Endometrium (tissue), 2 donors: ENCODE measurements at regions not wholly inside any gene's neighbourhood (a gene's known extent, or its start where the extent isn't known, plus 50 kb on each side); places are given as distances from the start of the nearest gene placed in this dataset.

Experiments used
- FAIRE-seq: peaks from 2 replicates; lab custom pipeline; 2012; peaks lifted over from hg19 to GRCh38; lab: Jason Lieb, UNC
- donor health status: control.
- donor health status: control.

- peak; percentile 62 for FAIRE-seq
Measured at GRCh38 chr4:124478470-124478869, 234.1 kb downstream of the ANKRD50 start.

DNA sequence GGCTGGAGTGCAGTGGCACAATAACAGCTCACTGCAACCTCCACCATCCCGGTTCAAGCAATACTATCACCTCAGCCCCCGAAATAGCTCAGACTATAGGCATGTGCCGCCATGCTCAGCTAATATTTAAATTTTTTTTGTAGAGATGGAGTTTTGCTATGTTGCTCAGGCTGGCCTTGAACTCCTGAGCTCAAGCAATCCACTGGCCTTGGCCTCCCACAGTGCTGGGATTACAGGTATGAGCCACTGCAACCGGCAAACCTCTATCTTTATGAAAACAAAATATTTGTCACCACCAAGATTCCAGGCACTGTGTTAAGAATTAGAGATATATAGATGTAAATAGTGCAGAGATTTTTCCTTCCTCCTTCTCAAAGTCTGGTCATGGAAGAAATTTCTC is 232.5 kb downstream of the ANKRD50 start:
- FAIRE-seq = no peak

DNA sequence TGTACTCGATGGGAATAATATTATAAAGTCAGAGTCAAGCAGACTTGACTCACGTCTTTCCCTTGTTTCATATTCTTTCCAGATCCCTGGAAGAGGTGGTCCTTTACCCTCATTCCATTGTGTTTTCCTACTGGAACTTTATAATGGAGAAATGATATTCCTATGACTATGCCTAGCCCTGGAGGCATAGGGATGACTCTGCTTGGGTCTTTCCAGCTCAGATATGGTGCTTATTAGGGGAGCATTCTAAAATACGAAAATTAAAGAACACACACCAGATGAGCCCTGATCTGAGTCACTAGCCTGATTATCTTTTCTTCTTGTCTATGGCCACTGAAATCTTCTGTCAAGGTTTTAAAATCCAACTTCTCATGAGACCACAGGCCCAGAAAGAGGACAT is 231.4 kb downstream of the ANKRD50 start:
- no peak for FAIRE-seq

- no peak for FAIRE-seq
Measured at GRCh38 chr4:124483048-124483906, 229.3 kb downstream of the ANKRD50 start.

- peak; percentile 18 for FAIRE-seq
Measured at GRCh38 chr4:124484008-124484407, 228.5 kb downstream of the ANKRD50 start.

DNA sequence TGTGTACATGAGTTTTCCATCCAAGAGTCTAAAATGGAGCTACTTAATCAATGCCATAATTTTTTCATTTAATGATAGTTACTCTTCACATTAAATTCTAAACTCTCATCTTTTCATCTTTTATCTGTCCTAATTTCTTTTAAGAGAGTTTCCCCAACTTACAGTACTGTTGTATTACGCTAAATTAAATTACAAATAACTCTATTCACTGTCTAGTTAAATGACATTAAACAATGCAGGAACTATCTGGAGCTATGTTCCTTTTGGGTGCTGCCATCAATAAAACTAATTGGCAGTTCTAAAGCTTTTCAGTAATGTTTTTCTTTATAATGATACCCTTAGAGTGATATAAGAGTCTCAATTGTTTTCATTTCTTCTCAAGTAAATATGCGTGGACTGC is 227.6 kb downstream of the ANKRD50 start:
- FAIRE-seq = no peak

DNA sequence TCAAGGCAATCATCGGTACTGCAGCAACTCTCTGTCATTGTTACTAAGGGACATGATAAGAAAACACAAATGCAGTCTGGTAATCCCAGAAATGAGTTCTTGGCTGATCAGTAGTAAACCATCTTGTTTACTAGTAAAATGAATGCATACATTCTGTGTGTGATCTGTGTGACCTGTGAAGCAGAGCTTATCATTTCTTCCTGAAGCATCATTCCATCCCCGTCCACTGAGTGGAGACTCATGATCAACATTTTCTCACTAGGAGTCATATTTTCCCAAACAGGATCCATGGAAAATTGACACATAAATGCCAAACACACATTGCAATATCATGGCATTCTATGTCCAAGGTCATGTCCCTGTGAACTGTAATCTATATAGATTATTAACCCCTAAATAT is 226.1 kb downstream of the ANKRD50 start:
- FAIRE-seq = no peak

DNA sequence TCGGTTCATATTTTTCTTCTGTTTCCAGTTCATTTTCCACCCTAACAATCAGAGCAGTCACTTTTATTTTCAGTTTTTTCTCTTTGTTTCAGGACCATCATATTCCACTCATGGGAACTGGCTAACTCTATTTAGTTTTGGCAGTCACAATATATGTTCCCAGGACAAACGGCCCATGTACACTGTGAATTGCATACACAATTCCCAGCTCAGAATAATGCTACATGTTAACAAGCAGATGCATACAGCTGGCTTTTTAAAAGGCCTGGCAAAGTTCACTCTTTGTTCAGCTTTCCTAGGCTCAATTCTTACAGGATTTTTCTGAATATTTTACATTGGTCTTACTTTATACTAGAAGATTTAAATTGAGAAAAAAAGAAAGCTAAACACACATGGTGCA is 224.9 kb downstream of the ANKRD50 start:
- no peak for FAIRE-seq

- no peak for FAIRE-seq
Measured at GRCh38 chr4:124491361-124492145, 221.0 kb downstream of the ANKRD50 start.

- FAIRE-seq = no peak
Measured at GRCh38 chr4:124499261-124499660, 213.3 kb downstream of the ANKRD50 start.

GRCh38 chr4:124501576-124501975 is 211.0 kb downstream of the ANKRD50 start:
- FAIRE-seq = no peak

DNA sequence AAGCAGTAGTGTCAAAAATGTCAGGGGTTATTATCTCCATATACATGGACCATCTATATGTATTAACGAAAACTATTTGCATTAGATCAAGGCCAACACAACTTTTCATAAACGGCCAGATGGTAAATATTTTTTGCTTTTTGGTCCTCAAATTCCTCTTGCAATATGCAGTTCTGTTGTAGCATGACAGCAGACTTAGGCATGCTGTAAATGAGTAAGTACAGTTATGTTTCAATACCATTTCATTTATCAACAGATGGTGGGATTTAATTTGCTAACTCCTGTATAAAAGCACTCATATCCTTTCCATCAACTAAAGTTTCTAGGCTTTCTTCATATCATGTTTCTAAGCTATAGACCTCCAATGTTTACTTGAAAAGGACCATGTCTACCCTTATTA is 208.1 kb downstream of the ANKRD50 start:
- FAIRE-seq = no peak

- FAIRE-seq = no peak
Measured at GRCh38 chr4:124505211-124505610, 207.3 kb downstream of the ANKRD50 start.

- no peak for FAIRE-seq
Measured at GRCh38 chr4:124509151-124509550, 203.4 kb downstream of the ANKRD50 start.

- no peak for FAIRE-seq
Measured at GRCh38 chr4:124514588-124514987, 197.9 kb downstream of the ANKRD50 start.

- FAIRE-seq = no peak
Measured at GRCh38 chr4:124515591-124515990, 196.9 kb downstream of the ANKRD50 start.

GRCh38 chr4:124519196-124519595 is 193.3 kb downstream of the ANKRD50 start:
- no peak for FAIRE-seq

GRCh38 chr4:124523816-124524215 is 188.7 kb downstream of the ANKRD50 start:
- FAIRE-seq = no peak

- no peak for FAIRE-seq
Measured at GRCh38 chr4:124525524-124525923, 187.0 kb downstream of the ANKRD50 start.

- peak; percentile 58 for FAIRE-seq
Measured at GRCh38 chr4:124526331-124526730, 186.2 kb downstream of the ANKRD50 start.

- no peak for FAIRE-seq
Measured at GRCh38 chr4:124526769-124527168, 185.8 kb downstream of the ANKRD50 start.

DNA sequence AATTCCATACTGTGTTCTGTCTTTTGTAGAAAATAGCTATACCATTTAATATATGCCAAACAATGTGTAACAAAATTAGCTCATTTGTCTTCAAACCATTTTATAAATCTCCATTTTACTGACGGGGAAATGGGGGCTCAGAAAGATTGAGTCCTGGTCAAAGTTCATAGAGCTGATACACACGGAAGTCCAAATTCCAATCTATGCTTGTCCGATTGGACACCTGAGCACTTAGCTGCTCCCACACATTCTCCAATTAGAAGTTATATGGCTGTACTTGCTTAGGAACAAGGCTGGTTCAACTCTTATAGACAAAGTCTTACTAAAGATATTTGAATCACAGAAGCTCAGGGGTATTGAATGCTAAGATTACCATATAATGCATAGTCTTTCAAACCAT is 185.2 kb downstream of the ANKRD50 start:
- FAIRE-seq = no peak

- FAIRE-seq = no peak
Measured at GRCh38 chr4:124529131-124529530, 183.4 kb downstream of the ANKRD50 start.
